LNCAP (cell line): ENCODE measurements at regions not wholly inside any gene's neighbourhood (a gene's known extent, or its start where the extent isn't known, plus 50 kb on each side); places are given as distances from the start of the nearest gene placed in this dataset.

Experiments
- TF ChIP-seq, protein P1 (sequence below): fragments of 450-650 bp; IDR thresholded peaks from 2 replicates; pipeline ENCODE4 v1.5.1; 2017; ENCODE audit warnings: mild to moderate bottlenecking

DNA sequence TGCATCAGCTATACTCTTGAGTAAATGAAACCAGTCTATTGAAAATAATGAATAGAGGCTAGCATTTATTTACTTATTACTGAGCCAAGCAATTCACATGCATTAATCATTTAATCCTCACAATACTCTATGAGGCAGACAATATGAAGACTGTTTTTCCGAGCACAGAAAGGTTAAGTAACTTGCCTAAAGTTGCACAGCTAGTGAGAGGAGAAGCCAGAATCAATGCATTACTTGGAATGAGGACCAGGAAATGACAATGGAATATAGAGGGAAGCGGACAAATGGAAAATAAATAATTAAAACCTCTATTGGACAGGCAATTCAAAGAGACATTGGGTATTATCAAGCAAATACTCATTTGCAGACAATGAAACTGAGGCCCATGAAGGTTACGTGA, 207.6 kb upstream of the PRKCQ start:
- TF ChIP-seq, protein P1, sequence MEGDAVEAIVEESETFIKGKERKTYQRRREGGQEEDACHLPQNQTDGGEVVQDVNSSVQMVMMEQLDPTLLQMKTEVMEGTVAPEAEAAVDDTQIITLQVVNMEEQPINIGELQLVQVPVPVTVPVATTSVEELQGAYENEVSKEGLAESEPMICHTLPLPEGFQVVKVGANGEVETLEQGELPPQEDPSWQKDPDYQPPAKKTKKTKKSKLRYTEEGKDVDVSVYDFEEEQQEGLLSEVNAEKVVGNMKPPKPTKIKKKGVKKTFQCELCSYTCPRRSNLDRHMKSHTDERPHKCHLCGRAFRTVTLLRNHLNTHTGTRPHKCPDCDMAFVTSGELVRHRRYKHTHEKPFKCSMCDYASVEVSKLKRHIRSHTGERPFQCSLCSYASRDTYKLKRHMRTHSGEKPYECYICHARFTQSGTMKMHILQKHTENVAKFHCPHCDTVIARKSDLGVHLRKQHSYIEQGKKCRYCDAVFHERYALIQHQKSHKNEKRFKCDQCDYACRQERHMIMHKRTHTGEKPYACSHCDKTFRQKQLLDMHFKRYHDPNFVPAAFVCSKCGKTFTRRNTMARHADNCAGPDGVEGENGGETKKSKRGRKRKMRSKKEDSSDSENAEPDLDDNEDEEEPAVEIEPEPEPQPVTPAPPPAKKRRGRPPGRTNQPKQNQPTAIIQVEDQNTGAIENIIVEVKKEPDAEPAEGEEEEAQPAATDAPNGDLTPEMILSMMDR, result no peak

DNA sequence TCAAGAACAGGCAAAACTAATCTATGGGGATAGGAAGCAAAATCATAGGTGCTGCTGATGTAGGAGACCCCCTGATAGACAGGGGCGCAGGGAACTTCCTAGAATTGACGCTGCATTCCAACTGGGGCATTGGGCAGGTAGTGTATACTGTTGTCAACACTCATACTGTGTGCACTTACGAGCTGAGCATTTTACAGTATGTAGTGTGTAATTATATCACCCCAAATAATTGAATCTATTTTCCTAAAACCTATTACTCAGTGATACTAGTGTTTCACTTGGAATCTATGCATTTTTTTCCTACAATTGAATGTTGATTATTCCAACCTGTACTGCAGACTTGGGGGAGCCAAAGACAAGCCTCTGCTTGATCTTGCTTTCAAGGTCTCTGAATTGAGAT, 207.0 kb upstream of the PRKCQ start:
- TF ChIP-seq, protein P1, result no peak

DNA sequence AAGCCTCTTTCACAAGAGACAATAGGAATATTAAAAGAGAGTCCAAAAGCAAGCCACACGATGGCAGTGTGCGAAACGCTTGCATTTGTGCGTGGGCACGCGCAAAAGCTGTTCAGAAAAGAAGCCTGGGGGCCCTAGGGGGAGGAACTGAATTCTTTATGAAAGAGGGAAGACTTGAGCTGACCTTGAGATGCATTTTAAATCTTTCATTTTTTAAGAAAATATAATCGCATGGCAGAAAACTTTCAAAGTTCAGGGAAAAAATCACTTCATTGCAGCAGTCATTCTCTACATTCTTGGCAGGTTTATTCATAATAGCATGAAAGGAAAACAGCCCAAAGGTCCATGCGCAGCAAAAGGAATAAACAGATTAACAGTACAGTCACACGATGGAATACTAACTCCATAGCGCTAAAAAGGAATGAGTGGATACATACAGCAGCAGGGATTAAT, 206.5 kb upstream of the PRKCQ start:
- TF ChIP-seq, protein P1, result peak; percentile 33; the same call in 1 of the 2 replicates

DNA sequence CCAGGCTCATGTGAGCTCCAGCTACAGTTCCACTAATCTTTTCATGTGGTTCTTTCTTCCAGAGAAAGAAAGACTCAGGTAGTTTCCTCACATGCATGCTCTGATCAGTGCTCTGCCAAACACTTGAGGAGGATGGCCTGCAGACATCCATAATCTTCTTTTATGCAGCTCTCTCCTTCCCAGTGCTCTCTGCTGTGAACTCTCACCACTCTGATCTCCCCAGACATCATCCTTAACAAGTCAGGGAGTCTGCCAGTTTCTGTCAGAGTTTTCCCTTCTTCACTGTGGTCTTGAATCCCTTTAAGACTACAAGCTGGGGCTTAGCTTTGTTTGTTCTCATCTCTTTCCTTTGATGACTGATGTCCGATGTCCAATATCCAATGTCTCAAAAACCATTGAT, 203.4 kb upstream of the PRKCQ start:
- TF ChIP-seq, protein P1, result no peak

DNA sequence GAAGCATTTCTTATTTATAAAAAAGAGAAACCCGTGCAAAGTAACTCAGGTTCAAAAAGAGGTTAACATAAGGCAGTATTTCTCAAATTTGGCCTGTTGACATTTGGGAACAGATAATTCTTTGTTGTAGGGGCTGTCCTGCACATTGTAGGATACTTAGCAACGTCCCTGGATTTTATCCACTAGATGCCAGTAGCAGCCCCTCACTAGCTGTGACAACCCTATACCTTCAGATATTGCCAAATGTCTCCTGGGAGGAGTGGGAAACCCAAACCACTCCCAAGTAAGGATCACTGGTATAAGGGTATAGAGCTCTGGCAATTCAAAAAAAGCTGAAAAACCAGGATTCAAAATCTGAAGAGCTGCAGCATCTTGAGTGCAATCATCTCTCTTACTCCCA, 202.3 kb upstream of the PRKCQ start:
- TF ChIP-seq, protein P1, result no peak

DNA sequence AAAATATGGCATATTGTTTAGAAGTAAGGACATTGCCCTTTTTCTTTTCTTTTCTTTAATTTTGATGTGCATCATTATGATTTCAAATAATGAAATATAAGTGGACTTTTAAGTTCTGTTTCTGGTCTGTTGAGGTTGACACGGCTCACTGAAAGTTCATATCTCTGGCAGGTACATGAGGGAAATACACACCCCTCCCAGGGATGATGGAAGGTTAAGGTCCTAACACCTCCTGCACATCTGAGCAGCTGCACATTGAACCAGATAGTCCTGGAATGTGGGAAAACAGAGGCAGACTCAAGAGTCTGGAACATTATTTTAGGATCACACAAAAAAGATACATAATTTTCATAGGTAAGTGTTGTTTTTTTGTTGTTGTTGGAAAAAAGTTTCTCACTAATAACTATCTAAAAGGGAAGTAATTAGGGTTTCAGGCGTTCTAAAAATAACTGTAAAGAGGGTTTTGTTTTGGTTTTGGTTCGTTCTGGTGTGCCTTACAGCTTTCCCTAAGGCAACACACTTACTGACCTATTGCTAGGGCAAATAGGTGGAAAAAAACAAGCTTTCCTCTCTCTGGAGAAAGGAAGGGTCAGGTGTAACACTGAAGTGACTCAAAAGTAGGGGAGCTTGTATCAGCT, 201.2 kb upstream of the PRKCQ start:
- TF ChIP-seq, protein P1, result no peak

DNA sequence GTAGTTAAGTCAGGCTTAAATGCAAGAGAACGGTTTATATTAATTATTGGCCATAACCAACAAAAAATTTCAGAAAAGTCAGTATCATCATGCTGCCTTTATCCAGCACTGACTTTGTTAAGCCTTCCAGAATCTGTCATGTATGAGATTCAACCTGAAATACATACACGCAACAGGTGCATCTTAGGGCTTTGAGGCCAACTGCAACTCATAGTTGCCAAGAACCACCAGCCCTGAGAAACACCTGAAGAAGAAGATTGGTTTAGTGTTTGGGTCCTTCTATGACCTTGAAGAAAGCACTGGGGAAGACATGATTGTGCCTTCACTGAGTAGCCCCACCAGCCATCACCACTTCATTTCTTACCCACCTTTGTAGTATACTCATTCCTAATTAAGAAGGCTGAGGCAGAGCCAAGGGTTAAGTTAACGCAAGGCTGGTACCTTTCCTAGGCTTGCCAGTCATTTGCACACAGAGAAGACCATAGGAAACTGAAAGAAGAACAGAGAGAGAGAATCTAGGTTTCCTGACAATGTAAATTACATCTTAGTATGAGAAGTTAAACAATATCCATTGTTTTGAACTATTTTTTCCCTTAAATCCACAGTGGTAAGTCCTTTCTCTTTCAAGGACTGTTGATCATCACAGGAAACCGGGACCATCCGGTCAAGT, 200.1 kb upstream of the PRKCQ start:
- TF ChIP-seq, protein P1, result no peak
